ENCODE measurements at regions not wholly inside any gene's neighbourhood (a gene's known extent, or its start where the extent isn't known, plus 50 kb on each side); places are given as distances from the start of the nearest gene placed in this dataset.

- ChIA-PET CTCF (no interaction called here), POLR2A (no interaction called here)
- intact Hi-C loops (cut with micrococcal nuclease; ENCODE audit: unreplicated experiment): no loop called here
- H3K4me1 ChIP-seq: no peaks in the 10 kb centered on the region
- no peaks in the 10 kb centered on the region for H3K4me1 Mint-ChIP-seq (ENCODE audit: low read depth, unreplicated experiment)
- H3K9me3 ChIP-seq: peaks cover 5% of the 10 kb centered on the region; the same call in 1 of the 2 replicates
- H3K9me3 Mint-ChIP-seq (ENCODE audit: unreplicated experiment): peaks cover 9% of the 10 kb centered on the region
- TF ChIP-seq, protein P1, sequence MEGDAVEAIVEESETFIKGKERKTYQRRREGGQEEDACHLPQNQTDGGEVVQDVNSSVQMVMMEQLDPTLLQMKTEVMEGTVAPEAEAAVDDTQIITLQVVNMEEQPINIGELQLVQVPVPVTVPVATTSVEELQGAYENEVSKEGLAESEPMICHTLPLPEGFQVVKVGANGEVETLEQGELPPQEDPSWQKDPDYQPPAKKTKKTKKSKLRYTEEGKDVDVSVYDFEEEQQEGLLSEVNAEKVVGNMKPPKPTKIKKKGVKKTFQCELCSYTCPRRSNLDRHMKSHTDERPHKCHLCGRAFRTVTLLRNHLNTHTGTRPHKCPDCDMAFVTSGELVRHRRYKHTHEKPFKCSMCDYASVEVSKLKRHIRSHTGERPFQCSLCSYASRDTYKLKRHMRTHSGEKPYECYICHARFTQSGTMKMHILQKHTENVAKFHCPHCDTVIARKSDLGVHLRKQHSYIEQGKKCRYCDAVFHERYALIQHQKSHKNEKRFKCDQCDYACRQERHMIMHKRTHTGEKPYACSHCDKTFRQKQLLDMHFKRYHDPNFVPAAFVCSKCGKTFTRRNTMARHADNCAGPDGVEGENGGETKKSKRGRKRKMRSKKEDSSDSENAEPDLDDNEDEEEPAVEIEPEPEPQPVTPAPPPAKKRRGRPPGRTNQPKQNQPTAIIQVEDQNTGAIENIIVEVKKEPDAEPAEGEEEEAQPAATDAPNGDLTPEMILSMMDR (IDR thresholded peaks at IDR 0.05; ENCODE audit: insufficient read depth in 1 of 2, low read depth in 1 of 2, low read length in 1 of 2, severe bottlenecking in 1 of 2, unreplicated experiment in 1 of 2): no peak
- H3K27ac Mint-ChIP-seq (ENCODE audit: unreplicated experiment): no peak overlapping the region
- H3K36me3 Mint-ChIP-seq (ENCODE audit: insufficient read depth, unreplicated experiment): no peaks in the 10 kb centered on the region
- H3K27me3 Mint-ChIP-seq (ENCODE audit: insufficient read depth, unreplicated experiment): no peaks in the 10 kb centered on the region
- no peaks in the 10 kb centered on the region for H3K27me3 ChIP-seq (replicated peaks; ENCODE audit: control insufficient read depth, insufficient read depth, low read length)
- BruUV-seq (replicated peaks): no TSS peak
- no peak overlapping the region for H3K4me3 Mint-ChIP-seq (ENCODE audit: unreplicated experiment)
- no peaks in the 10 kb centered on the region for H3K36me3 ChIP-seq (ENCODE audit: control insufficient read depth, insufficient read depth, low read length)
- no peak for DNase-seq
- H3K4me3 ChIP-seq (ENCODE audit: low read depth, low read length): no peak overlapping the region
Measured at GRCh38 chr5:23677996-23678395, 170.6 kb downstream of the PRDM9 start.

DNA sequence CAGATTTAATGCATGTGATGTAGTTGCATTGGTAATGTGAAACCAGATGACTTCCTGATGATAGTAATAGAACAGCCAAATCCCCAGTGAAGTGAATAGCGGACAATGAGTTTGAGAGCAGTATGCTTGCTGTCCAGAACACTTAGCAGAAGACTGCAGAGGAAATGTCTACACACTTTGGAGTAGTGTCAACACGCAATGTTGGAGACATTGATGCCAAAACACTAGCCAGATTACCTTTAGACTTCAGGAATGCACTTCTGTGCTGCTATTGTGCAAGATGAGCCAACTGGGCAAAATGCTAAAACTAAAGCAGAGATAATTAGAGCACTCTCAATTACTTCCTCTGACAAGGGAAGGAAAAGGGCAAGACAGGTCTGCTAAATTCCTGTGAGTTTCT is 176.7 kb downstream of the PRDM9 start:
- no peak overlapping the region for H3K27ac Mint-ChIP-seq (ENCODE audit: unreplicated experiment)
- no TSS peak for BruUV-seq (replicated peaks)
- CTCF ChIA-PET: no interaction called here

GRCh38 chr5:23703940-23704855 is 196.8 kb downstream of the PRDM9 start:
- intact Hi-C loops (cut with micrococcal nuclease; ENCODE audit: unreplicated experiment): no loop called here
- no peaks in the 10 kb centered on the region for H3K9me3 ChIP-seq
- H3K27me3 ChIP-seq (replicated peaks; ENCODE audit: control insufficient read depth, insufficient read depth, low read length): no peaks in the 10 kb centered on the region
- H3K4me3 ChIP-seq (ENCODE audit: low read depth, low read length): no peak overlapping the region
- no peaks in the 10 kb centered on the region for H3K36me3 ChIP-seq (ENCODE audit: control insufficient read depth, insufficient read depth, low read length)
- H3K27me3 Mint-ChIP-seq (ENCODE audit: insufficient read depth, unreplicated experiment): no peaks in the 10 kb centered on the region
- CTCF ChIA-PET: no interaction called here
- no peaks in the 10 kb centered on the region for H3K9me3 Mint-ChIP-seq (ENCODE audit: unreplicated experiment)
- BruUV-seq (replicated peaks): no TSS peak
- TF ChIP-seq, protein P1 (IDR thresholded peaks at IDR 0.05; ENCODE audit: insufficient read depth in 1 of 2, low read depth in 1 of 2, low read length in 1 of 2, severe bottlenecking in 1 of 2, unreplicated experiment in 1 of 2): no peak
- no peaks in the 10 kb centered on the region for H3K4me1 ChIP-seq
- no peak for DNase-seq
- no peak overlapping the region for H3K27ac Mint-ChIP-seq (ENCODE audit: unreplicated experiment)
- no peaks in the 10 kb centered on the region for H3K4me1 Mint-ChIP-seq (ENCODE audit: low read depth, unreplicated experiment)
- POLR2A ChIA-PET: no interaction called here
- no peak overlapping the region for H3K4me3 Mint-ChIP-seq (ENCODE audit: unreplicated experiment)
- no peaks in the 10 kb centered on the region for H3K36me3 Mint-ChIP-seq (ENCODE audit: insufficient read depth, unreplicated experiment)

More for the DNA sequence above, 176.7 kb downstream of the PRDM9 start:
- peaks cover 2% of the 10 kb centered on the region for H3K4me1 Mint-ChIP-seq (ENCODE audit: low read depth, unreplicated experiment)
- no peaks in the 10 kb centered on the region for H3K27me3 Mint-ChIP-seq (ENCODE audit: insufficient read depth, unreplicated experiment)
- no peaks in the 10 kb centered on the region for H3K4me1 ChIP-seq
- TF ChIP-seq, protein P1 (IDR thresholded peaks at IDR 0.05; ENCODE audit: insufficient read depth in 1 of 2, low read depth in 1 of 2, low read length in 1 of 2, severe bottlenecking in 1 of 2, unreplicated experiment in 1 of 2): no peak
- H3K4me3 ChIP-seq (ENCODE audit: low read depth, low read length): no peak overlapping the region
- H3K36me3 Mint-ChIP-seq (ENCODE audit: insufficient read depth, unreplicated experiment): no peaks in the 10 kb centered on the region
- POLR2A ChIA-PET: no interaction called here
- no peak overlapping the region for H3K4me3 Mint-ChIP-seq (ENCODE audit: unreplicated experiment)
- DNase-seq: no peak
- H3K27me3 ChIP-seq (replicated peaks; ENCODE audit: control insufficient read depth, insufficient read depth, low read length): no peaks in the 10 kb centered on the region
- no peaks in the 10 kb centered on the region for H3K9me3 ChIP-seq
- intact Hi-C loops (cut with micrococcal nuclease; ENCODE audit: unreplicated experiment): no loop called here
- H3K9me3 Mint-ChIP-seq (ENCODE audit: unreplicated experiment): peaks cover 14% of the 10 kb centered on the region
- H3K36me3 ChIP-seq (ENCODE audit: control insufficient read depth, insufficient read depth, low read length): no peaks in the 10 kb centered on the region

Data from Caco-2 (cell line).